GM18502 (cell line): ENCODE measurements at regions not wholly inside any gene's neighbourhood (a gene's known extent, or its start where the extent isn't known, plus 50 kb on each side); places are given as distances from the start of the nearest gene placed in this dataset.

ENCODE experiments used
- ATAC-seq: cut with Tn5 transposase; IDR thresholded peaks from one replicate; pipeline ENCODE4 v1.9.1; 2021; ENCODE audit warnings: mild to moderate bottlenecking; ENCODE audit not compliant: unreplicated experiment, poor library complexity

DNA sequence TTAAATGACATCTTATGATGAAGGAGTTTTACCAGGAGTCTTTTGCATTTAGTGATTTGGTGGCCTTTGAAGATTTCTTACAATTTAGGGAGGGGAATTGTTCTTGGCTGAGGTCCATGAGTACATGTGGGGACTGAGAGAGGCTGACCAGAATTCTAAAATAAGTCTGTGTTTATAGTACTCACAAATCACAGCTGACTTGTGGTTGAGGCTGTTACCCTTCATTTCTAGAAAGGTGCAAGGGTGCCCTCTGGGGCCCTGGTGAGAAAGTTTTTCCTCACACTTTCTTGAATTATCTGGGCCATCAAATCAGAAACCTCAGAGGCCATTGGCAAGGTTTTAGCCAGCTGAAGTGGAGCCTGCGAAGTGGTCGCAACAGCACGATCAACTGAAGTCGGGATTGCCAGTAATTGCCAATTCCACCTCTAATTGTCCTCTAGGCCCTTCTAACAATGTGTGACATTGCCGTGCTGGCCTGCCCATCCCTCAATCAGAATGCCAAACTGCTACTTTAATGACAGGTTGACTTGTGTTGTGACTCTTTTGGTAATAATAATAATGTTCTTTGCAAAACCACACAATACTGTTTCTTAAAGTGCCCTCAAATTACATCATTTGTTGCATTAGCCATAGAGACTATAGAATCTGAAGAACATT is 221.6 kb downstream of the OGFRL1 start:
- ATAC-seq = peak; percentile 90

DNA sequence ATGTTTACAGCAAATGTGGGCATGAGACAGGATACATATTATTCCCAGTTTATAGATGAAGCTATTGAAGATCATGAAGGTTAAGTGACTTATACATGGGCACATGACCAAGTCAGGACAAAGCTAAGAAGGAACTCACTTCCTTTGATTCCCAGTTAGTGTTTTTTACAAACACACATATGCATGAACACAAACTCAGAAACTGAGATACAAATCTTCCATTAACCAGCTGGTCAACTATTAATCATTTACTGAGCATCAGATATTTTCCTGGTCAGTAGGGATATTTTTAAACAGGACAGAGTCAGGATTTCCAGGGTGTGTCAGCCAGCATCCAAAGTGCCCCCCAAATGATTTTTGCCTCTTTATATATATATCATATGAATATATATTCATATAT is 222.2 kb downstream of the OGFRL1 start:
- no peak for ATAC-seq

DNA sequence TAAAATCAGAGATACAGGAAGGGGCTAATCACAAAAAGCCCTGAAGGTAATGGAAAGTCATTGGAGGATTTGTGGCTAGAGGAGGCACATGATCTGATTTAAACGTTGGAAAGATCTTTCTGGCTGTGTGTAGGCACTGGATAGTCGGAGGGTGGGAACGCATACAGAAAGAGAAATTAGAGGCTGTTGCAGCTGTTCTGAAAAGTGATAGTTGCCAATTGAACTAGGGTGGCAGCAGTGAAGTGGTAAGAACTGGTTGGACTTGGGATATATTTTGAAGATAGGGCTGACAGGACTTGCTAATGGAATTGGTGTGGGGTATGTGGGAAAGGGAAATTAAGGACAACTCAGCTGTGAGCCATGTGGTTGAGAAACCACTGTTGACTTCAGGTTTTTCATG is 223.6 kb downstream of the OGFRL1 start:
- ATAC-seq = no peak

DNA sequence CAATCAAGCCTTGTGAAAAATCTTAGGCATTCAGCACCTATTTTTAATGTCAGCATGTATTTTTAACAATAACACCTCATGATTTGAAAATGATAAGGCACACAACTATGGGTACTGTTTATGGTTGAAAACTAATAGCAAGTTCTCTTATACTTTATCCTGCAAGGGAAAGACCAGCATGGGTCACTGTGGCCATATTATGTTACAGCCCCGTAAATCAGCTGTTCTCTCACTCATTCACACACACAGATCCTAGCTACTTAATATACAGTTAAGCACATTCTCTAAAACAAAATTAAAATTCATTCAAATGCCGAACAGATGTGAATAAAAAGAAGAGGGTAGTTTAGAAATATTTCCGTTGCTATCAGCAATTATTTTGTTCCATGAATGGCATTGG is 224.4 kb downstream of the OGFRL1 start:
- no peak for ATAC-seq

DNA sequence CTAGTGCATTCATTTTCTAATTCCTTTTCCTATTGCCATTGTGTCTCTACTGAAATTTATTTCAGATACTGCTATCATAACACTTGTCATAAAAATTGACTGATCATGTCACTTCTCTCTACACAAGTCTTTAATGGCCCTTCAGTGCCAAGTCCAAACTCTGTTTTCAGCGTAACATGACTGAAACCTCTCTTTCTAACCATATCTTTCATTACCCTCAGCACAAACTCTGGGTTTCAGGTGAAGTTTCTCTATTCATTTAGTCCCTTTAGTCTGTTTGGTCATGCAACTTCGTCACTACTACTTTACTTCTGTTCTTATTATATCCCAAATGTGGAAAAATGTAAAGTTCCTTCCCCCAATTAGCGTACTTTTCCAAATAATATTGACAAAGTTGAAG is 234.9 kb downstream of the OGFRL1 start:
- ATAC-seq = no peak

DNA sequence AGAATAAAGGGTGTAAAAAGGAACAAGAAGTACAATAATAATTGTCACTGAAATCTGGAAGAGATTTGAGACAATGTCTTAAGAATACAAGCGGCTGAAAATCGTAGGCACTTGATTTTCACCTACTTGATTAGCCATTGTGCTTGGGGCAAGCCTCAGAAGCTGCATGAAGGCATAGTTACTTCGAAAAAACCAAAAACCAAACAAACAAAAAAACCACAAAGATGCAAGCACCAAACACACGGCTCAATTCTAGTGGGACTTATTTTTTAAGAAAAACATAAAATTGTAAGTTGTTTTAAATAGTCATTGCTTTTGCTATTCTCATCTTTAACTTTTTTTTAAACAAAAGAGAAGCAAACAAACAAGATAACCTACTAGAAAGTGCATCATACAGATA is 235.6 kb downstream of the OGFRL1 start:
- no peak for ATAC-seq

DNA sequence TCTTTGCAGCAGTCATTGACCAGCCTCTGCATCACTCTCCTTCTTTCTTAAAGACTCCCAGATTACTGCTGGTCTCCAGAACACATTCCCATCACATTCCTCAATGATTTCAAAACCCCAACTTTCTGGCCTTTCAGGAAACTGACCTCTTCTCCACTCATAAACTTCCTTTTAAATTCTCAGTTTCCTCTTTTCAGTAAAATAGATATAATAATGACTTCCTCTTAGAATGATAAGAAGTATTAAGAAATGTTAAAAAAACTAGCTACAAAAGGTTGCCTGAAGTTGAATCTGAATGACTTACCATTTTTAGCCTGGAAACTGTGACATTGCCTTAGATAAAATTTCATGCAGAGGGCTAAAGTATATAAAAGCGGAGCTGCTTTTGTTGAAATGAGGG is 239.3 kb downstream of the OGFRL1 start:
- no peak for ATAC-seq

DNA sequence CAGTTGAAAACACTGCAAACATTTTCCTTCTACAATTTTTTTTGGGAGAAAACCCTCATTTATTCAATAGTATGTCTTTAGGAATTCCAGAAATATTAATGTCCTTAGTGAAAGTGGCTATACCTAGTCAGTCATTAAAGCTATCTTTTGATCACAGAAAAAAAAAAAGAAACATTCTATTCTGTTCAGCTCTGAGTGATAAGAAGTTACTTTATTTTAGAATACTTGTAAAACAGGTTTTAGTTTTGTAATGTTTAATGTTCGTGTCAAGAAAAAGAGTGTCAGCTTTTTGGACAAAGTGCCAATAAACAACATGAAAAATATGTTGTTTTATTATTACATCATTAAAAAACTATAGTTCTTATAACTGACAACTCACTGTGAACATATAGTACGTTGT is 240.4 kb downstream of the OGFRL1 start:
- ATAC-seq = no peak

DNA sequence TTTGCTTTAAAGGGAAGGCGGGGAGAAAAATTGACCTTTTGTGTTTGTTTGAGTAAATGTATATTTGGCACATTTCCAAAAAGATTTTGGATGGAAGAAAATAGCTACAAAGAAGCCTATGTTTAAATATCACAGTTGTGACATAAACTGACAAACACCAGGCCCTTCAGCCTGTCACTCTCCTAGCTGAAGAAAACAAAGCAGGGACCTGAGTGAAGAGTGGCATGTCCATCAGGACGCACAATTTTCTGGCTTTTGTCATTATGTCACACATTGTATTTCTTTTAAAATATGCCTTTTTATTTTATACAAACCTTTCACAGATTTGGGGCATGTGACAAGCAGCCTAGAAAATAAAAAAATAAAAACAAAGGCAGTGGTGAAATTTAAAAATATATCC is 241.2 kb downstream of the OGFRL1 start:
- no peak for ATAC-seq

DNA sequence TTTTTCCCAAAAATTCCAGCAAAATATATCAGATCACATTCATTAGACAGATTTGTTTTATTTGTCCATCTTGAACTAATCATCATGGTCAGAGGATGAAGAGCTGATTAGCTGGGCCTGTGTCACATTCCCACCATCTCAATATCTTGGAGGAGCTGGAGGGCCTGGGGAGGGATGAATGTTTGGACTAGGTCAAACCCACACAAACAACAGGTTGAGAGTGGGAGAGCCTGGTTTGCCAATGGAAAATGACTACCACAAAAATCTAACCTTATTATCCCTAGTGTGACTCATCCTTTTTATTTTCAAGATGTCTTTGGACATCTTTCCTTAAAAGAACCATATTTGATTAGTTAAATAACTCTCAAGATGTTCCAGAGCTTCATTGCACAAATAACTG is 242.4 kb downstream of the OGFRL1 start:
- ATAC-seq = no peak

DNA sequence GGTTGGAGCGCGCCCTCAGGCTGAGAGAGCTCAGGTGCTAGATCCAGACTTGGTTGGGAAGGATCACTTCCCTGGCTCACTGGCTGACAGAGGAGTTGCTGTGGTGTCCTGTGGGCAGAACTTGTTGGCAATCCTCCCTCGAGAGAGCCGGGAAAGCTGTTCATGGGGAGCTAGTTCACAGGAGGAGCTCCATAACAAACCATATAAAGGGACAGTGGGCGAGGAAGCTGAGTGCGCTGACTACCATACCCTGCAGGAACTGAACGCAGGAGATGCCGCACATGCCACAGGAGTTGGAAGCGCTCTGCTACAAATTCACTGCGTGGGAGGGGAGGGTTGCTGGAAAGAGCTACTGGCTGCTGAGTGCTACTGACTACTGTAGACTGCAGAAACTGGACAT is 243.2 kb downstream of the OGFRL1 start:
- ATAC-seq = no peak

DNA sequence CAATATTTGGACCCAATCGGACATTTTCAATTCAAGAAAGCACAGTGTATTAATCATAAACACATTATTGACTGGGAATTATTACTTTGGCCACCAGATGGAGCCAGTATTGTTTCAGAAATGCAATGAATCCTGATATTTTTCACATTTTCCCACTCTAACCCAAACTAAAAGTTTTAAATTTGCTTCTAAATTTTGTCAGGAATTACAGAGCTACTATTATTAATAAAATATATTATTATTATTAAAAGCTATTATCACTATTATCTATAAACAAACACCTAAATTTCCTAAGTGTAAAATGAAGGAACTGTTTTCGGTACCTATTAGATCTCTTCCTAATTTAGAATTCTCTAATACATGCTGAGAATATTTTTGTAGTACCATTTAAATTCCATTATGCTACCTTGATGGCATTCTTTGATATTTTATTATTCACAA is 245.3 kb downstream of the OGFRL1 start:
- no peak for ATAC-seq

DNA sequence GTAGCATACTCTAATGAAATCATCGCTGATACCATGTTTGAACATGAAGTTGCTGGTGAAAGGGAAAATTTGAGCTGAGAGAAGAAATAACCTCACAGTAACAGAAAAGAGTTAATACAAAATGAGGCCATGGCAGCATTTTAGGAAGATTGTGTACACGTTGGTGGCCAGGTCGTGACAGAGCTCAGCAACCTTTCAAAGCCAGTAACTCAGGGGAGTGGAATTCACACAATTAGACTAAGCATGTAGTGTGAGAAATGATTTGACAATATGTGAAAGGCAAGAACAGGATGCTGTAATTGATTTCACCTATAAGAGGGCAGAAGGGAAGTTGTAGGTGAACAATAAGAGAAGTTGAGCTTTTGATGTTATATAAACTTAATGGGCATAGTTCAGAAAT is 246.3 kb downstream of the OGFRL1 start:
- ATAC-seq = no peak

DNA sequence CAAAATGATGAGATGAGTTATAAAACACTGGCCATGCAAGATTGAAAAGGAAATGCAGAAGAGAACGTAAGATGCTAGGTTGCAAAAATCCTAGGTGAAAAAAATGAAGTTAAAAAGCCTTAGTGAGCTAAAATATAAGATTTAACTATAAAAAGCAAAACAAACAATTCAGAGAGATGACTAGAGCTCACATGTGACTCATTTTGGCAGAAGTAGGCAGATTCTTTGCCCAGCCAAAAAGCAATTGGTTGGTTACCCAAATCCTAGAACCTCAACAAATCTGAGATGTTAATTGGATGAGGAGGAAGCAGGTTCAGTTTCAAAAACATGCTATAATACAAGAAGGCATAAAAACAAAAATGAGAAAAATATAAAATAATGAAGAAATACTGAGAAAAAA is 249.1 kb downstream of the OGFRL1 start:
- no peak for ATAC-seq

DNA sequence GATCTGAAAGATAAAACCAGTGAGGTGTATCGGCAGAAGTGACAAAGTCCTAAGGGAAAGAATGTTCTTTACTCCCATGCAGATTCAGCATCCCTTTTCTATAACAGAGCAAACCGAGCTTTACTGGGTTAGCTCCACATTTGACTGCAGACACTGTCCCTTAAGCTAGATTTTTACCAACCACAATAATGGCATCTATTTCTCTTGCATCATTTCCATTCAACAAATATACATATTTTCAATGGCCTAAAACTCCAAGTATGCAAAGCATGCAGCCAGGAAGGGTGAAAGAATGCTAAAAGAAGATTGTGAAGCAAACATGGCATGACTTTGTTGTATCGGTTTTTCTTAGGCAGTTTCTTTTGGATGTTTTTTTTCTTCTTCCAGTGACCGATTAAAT is 255.4 kb downstream of the OGFRL1 start:
- ATAC-seq = no peak

DNA sequence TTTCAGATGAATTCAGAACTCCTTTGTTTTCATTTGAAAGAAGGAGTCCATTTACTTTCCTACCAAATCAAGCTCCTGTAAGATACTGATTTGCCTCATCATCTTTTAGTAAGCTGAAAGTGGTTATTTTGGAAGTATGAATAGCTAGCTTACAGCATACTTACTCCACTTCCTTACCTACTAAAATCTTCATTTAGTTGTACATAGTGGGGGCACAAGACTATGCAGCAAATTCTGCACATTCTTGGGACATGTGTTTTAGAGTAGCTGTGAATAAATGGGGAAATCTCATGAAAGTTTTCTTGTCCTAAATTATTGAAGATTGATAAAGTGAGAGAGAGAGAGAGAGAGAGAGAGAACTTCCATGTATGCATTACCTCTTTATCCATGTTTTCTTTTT is 256.3 kb downstream of the OGFRL1 start:
- ATAC-seq = no peak

DNA sequence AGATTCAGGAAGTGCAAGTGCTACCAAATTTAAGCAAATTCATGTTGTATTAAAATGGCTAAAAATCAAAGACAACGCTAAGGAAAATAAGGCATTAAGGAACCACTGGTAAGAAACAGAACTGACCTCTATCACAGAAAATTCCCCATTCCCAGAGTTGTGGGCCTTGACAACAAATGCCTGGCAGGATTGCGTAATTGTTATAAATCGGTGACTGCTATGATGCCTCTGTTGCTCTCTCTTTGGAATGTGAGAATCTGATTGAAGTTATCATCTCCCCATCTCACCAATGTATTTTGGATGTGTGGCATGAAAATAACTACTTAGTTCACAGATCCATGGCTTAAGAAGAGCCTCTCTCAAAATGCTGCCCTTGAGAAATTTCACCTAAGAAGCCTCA is 257.3 kb downstream of the OGFRL1 start:
- ATAC-seq = no peak

DNA sequence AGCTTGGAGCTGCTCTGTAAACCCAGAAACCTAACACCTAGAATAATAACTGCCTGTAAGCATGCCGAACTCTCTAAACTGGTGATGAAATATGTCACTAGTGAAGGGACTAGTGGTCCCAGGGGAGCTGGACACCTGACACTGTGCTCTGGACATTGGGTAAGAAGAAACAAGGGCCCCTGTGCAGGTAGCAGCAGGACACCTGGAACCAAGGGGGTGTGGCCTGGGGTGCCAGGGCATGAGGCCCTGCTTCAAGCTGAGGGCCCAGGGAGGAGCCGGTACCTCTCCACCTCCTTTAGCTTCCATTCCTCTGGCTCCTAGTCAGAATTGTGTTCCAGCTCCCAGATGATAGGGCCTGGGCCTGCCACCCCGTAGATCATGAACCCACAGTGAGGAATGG is 263.2 kb downstream of the OGFRL1 start:
- ATAC-seq = no peak

DNA sequence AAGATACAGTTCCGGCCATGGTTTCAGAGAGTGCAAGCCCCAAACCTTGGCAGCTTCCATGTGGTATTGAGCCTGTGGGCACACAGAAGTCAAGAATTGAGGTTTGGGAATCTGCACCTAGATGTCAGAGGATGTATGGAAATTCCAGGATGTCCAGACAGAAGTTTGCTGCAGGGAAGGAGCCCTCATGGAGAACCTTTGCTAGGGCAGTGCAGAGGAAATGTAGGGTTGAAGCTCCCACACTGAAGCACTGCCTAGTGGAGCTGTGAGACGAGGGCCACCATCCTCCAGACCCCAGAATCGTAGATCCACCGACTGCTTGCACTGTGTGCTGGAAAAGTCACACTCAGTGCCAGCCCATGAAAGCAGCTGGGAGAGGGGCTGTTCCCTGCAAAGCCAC is 267.5 kb downstream of the OGFRL1 start:
- ATAC-seq = no peak

DNA sequence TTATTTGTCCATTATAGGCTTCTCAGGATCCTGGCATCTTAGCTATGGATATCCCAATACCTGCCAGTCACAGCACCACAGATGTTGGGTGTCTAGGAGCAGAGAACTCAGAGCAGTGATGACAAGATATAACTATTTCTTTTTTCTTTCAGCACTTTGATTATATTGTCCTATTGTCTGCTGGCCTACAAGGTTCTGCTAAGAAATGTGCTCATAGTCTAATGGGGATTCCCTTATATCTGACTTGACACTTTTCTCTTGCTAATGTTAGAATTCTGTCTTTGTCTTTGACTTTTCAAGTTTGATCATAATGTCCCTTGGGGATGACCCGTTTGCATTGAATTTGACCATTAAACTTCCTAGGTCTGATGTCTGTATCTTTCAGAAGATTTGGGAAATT is 270.4 kb downstream of the OGFRL1 start:
- ATAC-seq = no peak

DNA sequence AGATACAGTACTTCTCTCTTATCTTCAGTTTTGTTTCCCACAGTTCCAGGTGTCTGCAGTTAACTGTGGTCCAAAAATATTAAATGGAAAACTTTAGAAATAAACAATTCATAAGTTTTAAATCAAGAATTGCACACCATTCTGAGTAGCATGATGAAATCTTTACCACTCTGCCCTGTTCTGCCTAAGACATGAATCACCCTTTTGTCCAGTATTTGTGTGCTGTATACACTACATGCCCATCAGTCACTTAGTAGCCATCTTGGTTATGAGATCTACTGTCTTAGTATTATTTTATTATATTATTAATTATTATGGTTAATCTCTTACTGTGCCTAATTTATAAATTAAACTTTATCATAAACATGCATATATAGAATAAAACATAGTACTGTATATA is 279.0 kb downstream of the OGFRL1 start:
- no peak for ATAC-seq

DNA sequence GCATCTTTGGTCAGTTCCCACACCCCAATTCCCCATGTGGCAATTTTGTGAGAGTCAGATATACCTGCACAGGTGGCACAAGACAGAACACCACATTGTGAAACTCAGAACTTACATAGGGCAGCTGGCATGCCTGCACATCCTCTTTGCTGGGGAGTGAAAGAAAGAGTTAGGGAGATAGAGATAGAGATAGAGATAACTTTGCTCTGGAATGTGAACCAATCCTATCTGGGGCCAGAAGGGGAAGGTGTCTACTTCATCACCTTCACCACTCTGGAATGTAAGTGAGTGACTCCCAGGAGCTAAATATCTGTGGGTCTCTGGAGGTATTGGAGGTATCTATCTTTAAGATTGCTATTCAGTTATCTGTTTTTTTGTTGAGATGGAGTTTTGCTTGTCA is 289.2 kb downstream of the OGFRL1 start:
- ATAC-seq = no peak

DNA sequence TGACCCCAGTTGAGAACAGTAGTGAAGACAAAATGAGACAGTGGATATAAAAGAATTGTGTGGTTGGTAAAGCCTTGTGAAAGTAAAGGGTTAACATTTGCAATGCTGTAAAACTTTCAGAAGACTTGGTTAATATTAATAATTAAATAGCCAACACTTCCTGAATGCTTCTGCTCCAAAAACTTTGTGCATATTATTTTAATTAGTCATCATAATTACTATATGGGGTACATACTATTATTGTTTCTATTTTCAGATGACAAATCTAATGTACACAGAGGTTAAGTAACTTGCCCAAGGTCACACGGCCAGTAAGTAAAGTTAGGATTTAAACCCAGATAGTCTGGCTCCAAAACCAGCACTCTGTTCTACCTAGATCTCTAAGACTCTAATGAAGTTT is 291.3 kb downstream of the OGFRL1 start:
- no peak for ATAC-seq
